ENCODE measurements at regions not wholly inside any gene's neighbourhood (a gene's known extent, or its start where the extent isn't known, plus 50 kb on each side); places are given as distances from the start of the nearest gene placed in this dataset.
A peak's percentile ranks its signal among the peaks of the same experiment; 100 is the strongest.

DNA sequence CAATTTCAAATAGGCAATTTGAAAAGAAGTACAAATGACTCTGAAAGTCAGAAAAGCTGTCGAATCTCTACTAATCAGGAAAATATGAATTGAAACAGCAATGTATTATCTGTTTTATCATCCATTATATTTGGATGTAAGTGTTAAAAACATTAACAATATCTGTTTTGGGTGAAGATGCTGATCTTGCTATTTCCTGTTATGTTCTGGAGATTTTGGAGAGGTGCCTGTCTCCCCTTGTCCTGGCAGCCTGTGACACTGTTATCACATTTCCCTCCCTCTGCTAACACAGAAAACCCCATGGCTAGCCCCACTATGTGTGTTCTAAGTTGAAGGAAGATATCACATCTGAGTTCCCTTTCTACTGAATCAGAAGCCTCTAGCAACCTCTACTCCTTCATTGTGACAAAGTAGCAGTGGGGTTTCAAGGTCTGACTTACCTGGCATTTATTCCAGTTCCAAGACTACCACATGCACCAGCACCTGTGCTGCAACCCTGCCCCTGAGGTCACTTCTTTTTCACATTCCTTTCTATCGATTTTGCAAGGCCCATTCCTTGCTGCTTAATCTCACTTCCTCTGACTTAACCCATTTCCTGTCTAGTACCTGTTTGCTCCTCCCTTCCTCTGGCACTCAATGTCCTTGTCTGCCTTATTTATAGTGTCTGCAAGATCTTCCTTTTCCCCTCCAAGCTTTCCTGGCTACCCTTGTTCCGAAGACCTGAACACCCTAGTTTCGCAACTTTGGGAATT, 95.5 kb upstream of the COL8A1 start:
- DNase-seq (ENCODE audit: low read depth) = peak; percentile 82

- DNase-seq (ENCODE audit: low read depth) = no peak
These were observed 97.2 kb upstream of the COL8A1 start for GRCh38 chr3:99541181-99541580.

DNA sequence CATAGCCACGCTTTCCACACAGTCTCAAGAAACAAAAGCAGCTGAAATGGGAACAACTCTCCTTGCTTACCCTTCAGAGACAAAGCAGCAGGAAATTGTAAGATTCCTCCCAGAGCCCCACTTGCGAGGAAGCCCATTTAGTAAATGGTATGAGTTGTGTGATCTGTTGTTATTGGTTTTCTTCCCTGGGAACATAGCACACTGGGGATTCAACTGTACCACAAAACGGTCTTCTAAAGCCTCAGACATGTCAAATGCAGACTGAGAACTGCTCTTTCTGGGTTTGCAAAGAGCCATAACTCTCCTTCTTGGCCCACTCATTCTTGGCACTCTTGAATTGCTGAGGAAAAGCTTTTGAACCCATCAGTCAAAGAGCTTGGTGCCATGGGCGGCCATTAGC, 101.0 kb upstream of the COL8A1 start:
- no peak for DNase-seq (ENCODE audit: low read depth)

- DNase-seq (ENCODE audit: low read depth) = no peak
These were observed 101.7 kb upstream of the COL8A1 start for GRCh38 chr3:99536555-99537314.

GRCh38 chr3:99534951-99535704, 103.3 kb upstream of the COL8A1 start:
- DNase-seq (ENCODE audit: low read depth) = peak; percentile 78

DNA sequence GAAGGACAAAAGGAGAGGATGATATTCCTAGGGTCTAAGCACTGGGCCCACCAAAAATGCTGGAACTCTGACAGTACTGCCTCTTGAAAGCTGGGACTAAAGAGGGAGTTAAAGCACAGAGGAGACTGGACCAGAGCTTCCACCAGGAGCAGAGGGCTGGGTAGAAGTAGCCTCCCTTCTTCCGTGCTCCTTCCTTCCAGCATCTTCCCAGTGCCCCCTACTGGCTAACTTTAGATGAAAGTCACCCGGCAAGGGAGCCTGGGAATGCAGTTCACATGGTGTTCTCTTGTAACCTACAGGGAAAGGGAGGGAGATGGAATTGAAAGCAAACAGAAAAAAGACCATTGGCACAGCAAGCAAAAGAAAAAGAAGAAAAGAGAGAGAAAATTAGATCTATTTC, 106.1 kb upstream of the COL8A1 start:
- peak; percentile 75 for DNase-seq (ENCODE audit: low read depth)

DNA sequence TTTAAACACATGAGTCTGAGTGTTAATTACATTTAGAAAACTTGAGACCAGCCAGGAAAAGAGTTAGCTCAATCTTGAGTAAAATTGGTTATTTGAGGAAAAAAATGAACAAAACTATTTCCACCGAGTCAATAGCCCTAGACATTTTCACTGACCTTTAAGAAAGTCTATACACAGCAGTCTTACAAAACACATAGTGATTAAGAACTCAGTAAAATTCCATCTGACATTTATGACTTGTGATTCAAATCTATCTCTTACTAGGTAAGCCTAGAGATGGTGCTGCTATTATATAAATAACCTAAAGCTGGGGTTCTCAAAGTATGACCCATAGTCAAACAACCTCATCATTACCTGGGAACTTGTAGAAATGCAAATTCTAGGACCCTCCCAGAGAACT, 109.1 kb upstream of the COL8A1 start:
- no peak for DNase-seq (ENCODE audit: low read depth)

- DNase-seq (ENCODE audit: low read depth) = no peak
These were observed 111.5 kb upstream of the COL8A1 start for GRCh38 chr3:99526921-99527320.

- DNase-seq (ENCODE audit: low read depth) = no peak
These were observed 113.8 kb upstream of the COL8A1 start for GRCh38 chr3:99524559-99524958.

GRCh38 chr3:99523431-99524127, 114.8 kb upstream of the COL8A1 start:
- no peak for DNase-seq (ENCODE audit: low read depth)

GRCh38 chr3:99522147-99522546, 116.2 kb upstream of the COL8A1 start:
- DNase-seq (ENCODE audit: low read depth) = no peak

DNA sequence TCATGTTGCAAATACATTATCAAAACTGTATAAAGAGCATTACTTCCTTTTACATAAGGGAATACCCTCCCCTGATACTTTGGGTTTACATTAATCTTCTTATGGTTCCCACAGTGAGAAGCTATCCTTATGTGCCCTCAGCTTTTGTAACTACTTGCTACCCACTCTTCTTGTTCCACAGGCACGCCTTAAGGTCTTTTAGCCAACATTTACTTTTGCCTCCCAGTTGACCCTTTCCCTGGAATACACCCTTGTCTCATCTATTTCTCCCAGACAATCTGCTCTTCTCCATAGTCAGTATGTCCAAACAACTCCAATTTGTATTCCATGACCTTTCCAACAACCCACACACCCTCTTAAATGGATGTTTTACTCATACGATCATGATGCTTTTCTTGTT, 116.8 kb upstream of the COL8A1 start:
- DNase-seq (ENCODE audit: low read depth) = no peak

DNA sequence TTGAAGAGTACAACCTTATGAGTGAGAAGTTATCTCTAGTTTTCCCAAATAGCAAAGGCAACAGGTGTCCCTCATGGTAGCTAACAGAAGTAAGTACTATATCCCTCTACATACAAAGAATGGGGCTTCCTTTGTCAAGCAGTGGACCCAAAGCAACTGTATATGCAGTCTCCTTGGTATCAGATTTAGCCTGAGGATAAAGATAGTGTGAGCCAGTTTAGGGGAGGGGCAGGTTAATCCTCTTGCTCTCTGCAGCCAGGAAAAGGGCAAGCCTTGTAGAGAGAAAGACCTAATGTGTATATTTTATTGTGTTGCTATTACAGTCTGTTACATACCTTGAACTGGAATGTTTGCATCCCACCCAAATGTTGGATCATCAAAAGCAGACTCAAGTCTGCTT, 117.9 kb upstream of the COL8A1 start:
- DNase-seq (ENCODE audit: low read depth) = no peak

DNA sequence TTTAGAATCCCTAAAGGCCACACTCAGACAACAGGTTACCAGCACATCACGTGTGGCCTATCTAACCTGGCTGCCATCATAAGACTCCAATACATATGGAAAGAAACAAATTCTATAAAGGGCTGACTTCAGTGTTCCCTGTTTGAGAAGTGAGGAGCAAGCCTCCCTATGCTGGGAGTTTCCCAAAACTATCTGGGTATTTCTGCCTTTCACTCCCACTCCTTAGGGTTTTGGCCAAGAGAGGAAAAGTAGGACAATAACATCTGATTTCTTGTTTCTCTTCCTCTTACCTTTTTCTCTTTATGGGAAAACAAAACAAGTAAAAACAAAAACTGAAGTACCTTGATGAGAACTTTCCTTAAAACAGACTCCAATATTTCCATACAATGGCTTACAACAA, 121.5 kb upstream of the COL8A1 start:
- DNase-seq (ENCODE audit: low read depth) = no peak

DNA sequence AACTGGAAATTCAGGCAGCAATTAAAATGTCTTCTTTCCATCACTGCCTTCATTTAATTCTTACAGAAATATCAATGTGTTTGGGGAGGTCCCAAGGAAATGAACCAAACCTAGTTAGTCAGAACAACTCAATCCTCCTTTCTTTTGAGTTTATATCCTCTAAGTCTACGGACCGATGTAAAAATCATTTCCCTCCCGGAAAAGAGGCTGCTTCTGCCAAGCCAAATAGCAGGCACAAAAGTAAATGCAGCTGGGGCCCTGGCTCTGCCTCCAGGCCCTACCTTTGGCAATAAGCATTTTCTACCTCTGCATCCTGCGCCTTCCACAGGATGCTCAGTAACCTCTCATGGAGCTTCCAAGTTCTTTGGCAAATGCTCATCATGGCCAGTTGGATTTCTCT, 122.5 kb upstream of the COL8A1 start:
- no peak for DNase-seq (ENCODE audit: low read depth)

DNA sequence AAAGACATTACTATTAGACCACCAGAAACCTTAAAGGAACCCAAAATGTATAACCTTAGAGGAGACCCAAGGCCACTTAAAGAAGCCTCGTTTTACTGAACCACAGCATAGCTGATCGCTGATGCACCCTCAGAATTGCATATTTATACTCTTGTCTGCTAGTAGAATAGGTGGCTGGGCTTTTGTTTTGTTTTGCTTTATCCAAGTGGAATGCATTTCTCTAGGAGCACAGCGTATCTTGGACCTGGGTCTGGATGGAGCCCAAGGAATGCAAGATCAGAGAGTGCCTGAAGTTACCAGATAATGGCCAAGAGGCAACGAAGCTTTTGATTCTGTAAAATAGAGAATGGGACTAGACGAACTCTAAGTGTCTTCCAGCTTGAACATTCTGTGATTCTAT, 129.2 kb upstream of the COL8A1 start:
- peak; percentile 30 for DNase-seq (ENCODE audit: low read depth)

- DNase-seq (ENCODE audit: low read depth) = no peak
These were observed 130.2 kb upstream of the COL8A1 start for GRCh38 chr3:99508191-99508590.

DNA sequence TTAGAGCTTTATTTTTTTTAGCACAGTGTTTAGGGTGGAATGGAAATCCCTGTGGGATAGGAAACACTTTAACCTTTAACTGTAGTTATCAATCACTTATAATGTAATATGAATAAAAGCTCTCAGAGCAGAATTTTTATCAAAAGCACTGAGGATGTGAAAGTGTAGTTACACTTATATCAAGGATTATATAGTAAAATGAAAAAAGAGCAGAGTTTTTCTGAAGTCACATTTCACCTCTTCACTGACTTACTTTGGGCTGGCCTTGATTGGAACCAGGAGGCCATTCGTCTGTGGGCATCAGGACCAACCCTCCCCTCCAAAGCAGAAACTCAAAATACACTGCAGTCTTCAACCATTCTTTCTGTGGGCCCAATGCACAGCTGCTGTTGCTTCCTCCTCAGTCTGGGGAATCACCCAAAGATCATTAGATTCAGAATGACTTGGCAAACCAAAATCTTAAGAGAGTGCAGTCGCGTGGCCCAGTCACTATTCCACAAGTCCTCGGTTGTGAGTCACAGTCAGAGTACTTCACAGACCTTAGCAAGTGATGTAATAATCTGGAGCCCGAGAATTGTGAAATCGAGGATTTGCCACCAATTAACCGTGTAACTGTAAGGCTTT, 132.6 kb upstream of the COL8A1 start:
- peak; percentile 82 for DNase-seq (ENCODE audit: low read depth)

GRCh38 chr3:99505200-99505599, 133.2 kb upstream of the COL8A1 start:
- DNase-seq (ENCODE audit: low read depth) = no peak

DNA sequence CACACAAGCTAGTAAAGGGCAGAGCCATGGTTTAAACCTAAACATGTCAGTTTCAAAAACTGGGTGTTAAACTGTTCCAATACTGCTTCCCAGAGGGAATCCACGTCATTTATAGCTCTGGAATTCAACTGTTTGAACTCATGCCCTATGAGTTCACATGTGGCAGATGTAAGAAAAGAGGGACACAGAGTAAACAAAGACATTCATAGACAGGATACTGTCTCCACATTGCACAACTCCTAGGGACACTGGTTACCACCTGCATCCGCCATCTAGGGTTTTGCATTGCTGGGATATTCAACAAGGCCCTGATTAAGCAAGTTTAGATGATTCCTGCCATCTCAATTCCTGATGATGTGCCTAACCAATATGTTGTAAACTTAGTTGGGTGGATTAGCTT, 134.1 kb upstream of the COL8A1 start:
- peak; percentile 16 for DNase-seq (ENCODE audit: low read depth)

DNA sequence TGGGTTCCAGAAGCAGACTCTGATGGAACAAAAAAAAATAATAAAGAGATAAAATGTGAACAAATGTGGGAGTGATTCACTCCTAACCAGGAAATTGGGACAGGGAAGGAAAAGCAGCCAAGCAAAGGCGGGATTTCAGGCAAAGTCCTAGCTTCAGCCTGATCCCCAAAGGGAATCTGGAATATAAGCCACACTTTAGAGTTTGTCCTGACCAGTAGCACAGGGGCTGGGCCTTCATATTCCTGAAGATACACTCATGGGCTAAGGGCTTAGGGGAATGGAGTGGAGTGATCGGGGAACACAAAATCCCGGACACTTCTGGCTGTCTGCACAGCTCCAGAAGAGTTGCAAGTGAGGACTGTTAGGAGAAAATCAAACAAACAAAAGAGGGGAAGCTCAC, 135.0 kb upstream of the COL8A1 start:
- DNase-seq (ENCODE audit: low read depth) = no peak

Data from HT1080 (cell line).